ENCODE measurements at regions not wholly inside any gene's neighbourhood (a gene's known extent, or its start where the extent isn't known, plus 50 kb on each side); places are given as distances from the start of the nearest gene placed in this dataset.

- no peak for DNase-seq (ENCODE audit: low read depth, low spot score)
- Histone ChIP-seq H3K9me2 (ENCODE audit: insufficient read depth) (no peaks in the 10 kb centered on the region), H3K27me3 (ENCODE audit: insufficient read depth, low read length) (no peaks in the 10 kb centered on the region), H2AFZ (ENCODE audit: low read depth, low read length, poor library complexity, severe bottlenecking) (no peak overlapping the region), H3K27ac (ENCODE audit: low read depth, low read length) (no peak overlapping the region), H3K4me2 (ENCODE audit: low read length) (no peak overlapping the region), H3K9me3 (ENCODE audit: control insufficient read depth in 1 of 2, insufficient read depth in 1 of 2, low read depth in 1 of 2, low read length in 2 of 2) (peaks cover 0 to 3% of the 10 kb centered on the region in 2 experiments; a peak in 1 of 4 replicates), H3K9ac (ENCODE audit: low read length) (no peak overlapping the region), H3K79me2 (ENCODE audit: insufficient read depth, low read length) (no peaks in the 10 kb centered on the region), H4K20me1 (ENCODE audit: insufficient read depth) (no peaks in the 10 kb centered on the region), H3K36me3 (ENCODE audit: control insufficient read depth in 1 of 2, insufficient read depth in 2 of 2, low read length in 2 of 2) (no peaks in the 10 kb centered on the region), H3K4me3 (replicated peaks in 1 of 2; ENCODE audit: low read depth in 1 of 2, low read length in 2 of 2) (no peak overlapping the region), H3K4me1 (ENCODE audit: control insufficient read depth in 1 of 2, insufficient read depth in 2 of 2, low read length in 2 of 2) (no peaks in the 10 kb centered on the region)
- ChIA-PET RAD21 (ENCODE audit: low non-redundant PET in 1 of 2, low total read pairs in 2 of 2, uncharacterized antibody in 2 of 2, unreplicated experiment in 2 of 2) (no interaction called here), POLR2A (no interaction called here), CTCF (no interaction called here)
- BruUV-seq (replicated peaks) = no TSS peak
- TF ChIP-seq TCF7L2 (IDR thresholded peaks at IDR 0.05; ENCODE audit: borderline replicate concordance, extremely low read depth, insufficient read depth, insufficient read length) (no peak), MAX (IDR thresholded peaks at IDR 0.05) (no peak), EZH2phosphoT487 (IDR thresholded peaks at IDR 0.05; ENCODE audit: borderline replicate concordance) (no peak), ZNF274 (IDR thresholded peaks at IDR 0.05; ENCODE audit: low read depth, low read length) (no peak), FOSL1 (IDR thresholded peaks at IDR 0.05; ENCODE audit: low read depth) (no peak), JUND (IDR thresholded peaks at IDR 0.05) (no peak), POLR2AphosphoS5 (IDR thresholded peaks at IDR 0.05; ENCODE audit: low read depth, low read length) (no peak), ATF3 (IDR thresholded peaks at IDR 0.05) (no peak), CBX3 (IDR thresholded peaks at IDR 0.05; ENCODE audit: low read depth) (no peak), ELF1 (IDR thresholded peaks at IDR 0.05; ENCODE audit: borderline replicate concordance, low read depth) (no peak), SIN3A (IDR thresholded peaks at IDR 0.05; ENCODE audit: low read depth) (no peak), RAD21 (IDR thresholded peaks at IDR 0.05; ENCODE audit: low read depth) (no peak)
- intact Hi-C loops (cut with micrococcal nuclease) = no loop called here
- no peak for ATAC-seq
These were observed 373.2 kb upstream of the SLC14A2 start for GRCh38 chr18:45241982-45242565.
